Mesenchymal stem cell (in vitro differentiated cells and primary cell): ENCODE measurements at regions not wholly inside any gene's neighbourhood (a gene's known extent, or its start where the extent isn't known, plus 50 kb on each side); places are given as distances from the start of the nearest gene placed in this dataset.

Experiments used
- DNase-seq: peaks from one replicate; pipeline ENCODE4 v3.0.0-alpha.2; 2013
- H2AFZ ChIP-seq: one replicate; pipeline ENCODE4 v1.6.1; 2013; ENCODE audit warnings: low read depth, mild to moderate bottlenecking, control low read depth, inconsistent platforms, low read length, moderate library complexity
- H2AK5ac ChIP-seq: 2 replicates; pipeline ENCODE4 v1.6.1; 2013; ENCODE audit warnings: low read length, moderate library complexity, mild to moderate bottlenecking, inconsistent platforms; ENCODE audit not compliant: severe bottlenecking
- H2BK120ac ChIP-seq: one replicate; pipeline ENCODE4 v1.6.1; 2013; ENCODE audit warnings: low read depth, mild to moderate bottlenecking, inconsistent platforms, low read length, moderate library complexity
- H2BK12ac ChIP-seq, 2 experiments: one replicate each; pipeline ENCODE4 v1.6.1; 2013; ENCODE audit warnings: inconsistent platforms in 2 of 2, low read length in 2 of 2, mild to moderate bottlenecking in 2 of 2, moderate library complexity in 2 of 2, control low read depth in 1 of 2
- H2BK15ac ChIP-seq: one replicate; pipeline ENCODE4 v1.6.1; 2013; ENCODE audit warnings: mild to moderate bottlenecking, low read depth, inconsistent platforms; ENCODE audit not compliant: poor library complexity, severe bottlenecking
- H2BK5ac ChIP-seq: 2 replicates; pipeline ENCODE4 v1.6.1; 2013; ENCODE audit warnings: low read depth, mild to moderate bottlenecking, low read length, control low read depth, inconsistent platforms; ENCODE audit not compliant: poor library complexity, severe bottlenecking
- H3K14ac ChIP-seq, 2 experiments: one replicate each; pipeline ENCODE4 v1.6.1; 2013; ENCODE audit warnings: inconsistent platforms in 2 of 2, low read length in 2 of 2, control low read depth in 1 of 2, mild to moderate bottlenecking in 1 of 2, moderate library complexity in 1 of 2
- H3K18ac ChIP-seq, 2 experiments: one replicate each; pipeline ENCODE4 v1.6.1; 2013; ENCODE audit warnings: inconsistent platforms in 2 of 2, low read length in 2 of 2, control low read depth in 1 of 2, low read depth in 1 of 2, mild to moderate bottlenecking in 1 of 2
- H3K23ac ChIP-seq, 2 experiments: one replicate each; pipeline ENCODE4 v1.6.1; 2013; ENCODE audit warnings: inconsistent platforms in 2 of 2, low read length in 2 of 2, mild to moderate bottlenecking in 2 of 2, moderate library complexity in 2 of 2, control low read depth in 1 of 2
- H3K27ac ChIP-seq: 2 replicates; pipeline ENCODE4 v1.5.1; 2013; ENCODE audit warnings: mild to moderate bottlenecking, moderate library complexity, low read length, control low read depth, inconsistent platforms; ENCODE audit not compliant: poor library complexity, severe bottlenecking
- H3K27me3 ChIP-seq, 2 experiments: 2 replicates each; pipeline versions ENCODE4 v1.6.1 to v1.7.0; 2013; ENCODE audit warnings: low read length in 2 of 2, mild to moderate bottlenecking in 2 of 2, moderate library complexity in 2 of 2, control low read depth in 1 of 2, inconsistent platforms in 1 of 2; ENCODE audit not compliant: control insufficient read depth in 1 of 2, insufficient read depth in 1 of 2
- H3K36me3 ChIP-seq, 2 experiments: 2 replicates each; pipeline versions ENCODE4 v1.6.1 to v1.7.0; 2013; ENCODE audit warnings: low read length in 2 of 2, control low read depth in 1 of 2, inconsistent platforms in 1 of 2, low read depth in 1 of 2, mild to moderate bottlenecking in 1 of 2; ENCODE audit not compliant: insufficient read depth in 2 of 2, control insufficient read depth in 1 of 2
- H3K4ac ChIP-seq, 2 experiments: one replicate each; pipeline ENCODE4 v1.6.1; 2013; ENCODE audit warnings: inconsistent platforms in 2 of 2, low read length in 2 of 2, mild to moderate bottlenecking in 2 of 2, moderate library complexity in 2 of 2, control low read depth in 1 of 2, low read depth in 1 of 2
- H3K4me1 ChIP-seq: 2 replicates; pipeline ENCODE4 v1.6.1; 2013; ENCODE audit warnings: low read depth, low read length, control low read depth; ENCODE audit not compliant: control insufficient read depth, insufficient read depth
- H3K4me2 ChIP-seq: 2 replicates; pipeline ENCODE4 v1.6.1; 2013; ENCODE audit warnings: low read length, mild to moderate bottlenecking, inconsistent platforms; ENCODE audit not compliant: poor library complexity, severe bottlenecking
- H3K4me3 ChIP-seq, 2 experiments: 2 replicates each; pipeline versions ENCODE4 v1.5.1 to v1.7.0; 2013; ENCODE audit warnings: low read length in 2 of 2, mild to moderate bottlenecking in 2 of 2, control low read depth in 1 of 2, low read depth in 1 of 2; ENCODE audit not compliant: insufficient read depth in 1 of 2
- H3K79me1 ChIP-seq: replicated peaks from 2 replicates; pipeline ENCODE4 v1.6.1; 2013; ENCODE audit warnings: mild to moderate bottlenecking, control low read depth, low read length, inconsistent platforms; ENCODE audit not compliant: poor library complexity, severe bottlenecking
- H3K9ac ChIP-seq: 2 replicates; pipeline ENCODE4 v1.7.0; 2013; ENCODE audit warnings: mild to moderate bottlenecking, low read length, moderate library complexity
- H3K9me3 ChIP-seq: 2 replicates; pipeline ENCODE4 v1.7.0; 2013; ENCODE audit warnings: mild to moderate bottlenecking, low read length; ENCODE audit not compliant: control insufficient read depth
- H4K8ac ChIP-seq: one replicate; pipeline ENCODE4 v1.6.1; 2013; ENCODE audit warnings: inconsistent platforms, mild to moderate bottlenecking, low read length, moderate library complexity
- H4K91ac ChIP-seq: one replicate; pipeline ENCODE4 v1.6.1; 2013; ENCODE audit warnings: mild to moderate bottlenecking, low read length, inconsistent platforms
- WGBS: methylation state at CpG from one replicate; pipeline ENCODE4 v1.1.7; 2013; ENCODE audit warnings: mixed read lengths; 5-methylcytosine and 5-hydroxymethylcytosine counted together

DNA sequence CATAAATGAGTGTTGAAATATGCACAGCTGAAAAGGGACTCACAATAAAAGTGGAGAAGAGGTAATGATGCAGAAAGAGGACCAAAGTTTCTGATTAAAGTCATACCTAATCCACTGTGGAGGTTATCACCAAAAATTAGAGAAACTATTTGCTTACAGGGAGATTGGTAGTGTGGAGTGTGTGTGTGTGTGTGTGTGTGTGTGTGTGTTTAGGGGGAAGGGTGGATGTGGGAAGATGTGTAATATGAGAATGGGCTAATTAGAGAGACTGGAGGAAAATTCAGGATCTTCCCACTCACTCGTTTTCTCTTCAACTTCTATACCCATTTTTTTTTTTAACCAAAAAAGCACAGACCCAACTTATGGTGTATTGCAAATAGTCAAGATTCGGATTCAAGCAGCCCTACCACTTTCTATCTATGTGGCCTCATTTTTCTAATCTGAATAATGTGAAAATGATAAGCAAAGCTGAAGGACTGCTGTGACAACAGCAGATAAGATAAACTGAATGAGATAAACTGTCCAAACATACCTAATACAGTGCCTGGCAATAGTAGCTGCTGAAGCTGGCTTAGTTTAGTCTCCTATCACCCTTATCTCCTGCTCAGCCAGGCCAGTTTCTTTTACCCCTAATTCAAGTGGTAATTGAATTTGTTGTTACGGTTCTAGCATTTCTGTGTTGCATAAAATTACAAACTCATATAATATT lies 501.1 kb downstream of the KDM4C start:
- WGBS: no CpG with 5 or more reads among the region's 3 CpGs
- Histone ChIP-seq H2AK5ac (no peak overlapping the region), H2BK12ac (no peak overlapping the region), H3K79me1 (no peaks in the 10 kb centered on the region), H3K27me3 (peaks cover 0 to 33% of the 10 kb centered on the region in 2 experiments), H3K4ac (no peak overlapping the region), H4K91ac (no peak overlapping the region), H3K14ac (no peak overlapping the region), H2BK5ac (no peak overlapping the region), H3K27ac (no peak overlapping the region), H3K4me3 (no peak overlapping the region), H3K36me3 (no peaks in the 10 kb centered on the region), H3K9me3 (no peaks in the 10 kb centered on the region), H3K23ac (no peak overlapping the region), H3K9ac (no peak overlapping the region), H2BK15ac (no peak overlapping the region), H3K4me1 (no peaks in the 10 kb centered on the region), H2BK120ac (no peak overlapping the region), H3K4me2 (no peak overlapping the region), H4K8ac (no peak overlapping the region), H2AFZ (no peak overlapping the region), H3K18ac (no peak overlapping the region)
- no peak for DNase-seq

DNA sequence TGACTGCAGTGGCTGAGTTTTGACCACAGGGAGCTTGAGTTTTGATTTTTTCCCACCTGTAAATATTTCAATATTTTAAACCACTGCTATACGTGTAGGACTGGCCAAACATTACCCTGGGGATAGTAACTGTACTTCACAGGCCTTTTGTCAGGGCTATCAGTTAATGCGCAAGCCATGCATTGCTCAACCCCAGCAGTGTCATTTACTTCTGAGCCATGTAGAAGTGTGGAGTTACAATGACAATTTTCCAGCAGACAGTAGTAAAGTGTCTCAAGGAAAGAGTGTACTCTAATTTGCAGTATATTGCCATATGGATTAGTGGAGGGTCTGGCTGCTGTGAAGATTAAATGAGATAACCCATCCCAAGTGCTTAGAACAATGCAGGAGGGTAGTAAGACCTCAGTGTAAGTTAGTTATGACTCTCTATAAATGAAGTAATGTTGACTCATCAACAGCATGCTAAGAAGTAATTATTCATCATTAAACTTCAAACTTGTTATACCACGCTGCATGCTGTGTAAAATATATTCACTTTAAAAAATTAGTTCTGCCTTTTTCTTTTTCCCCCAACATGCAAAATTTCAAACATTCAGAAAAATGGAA lies 489.2 kb downstream of the KDM4C start:
- no peaks in the 10 kb centered on the region for H3K36me3 ChIP-seq
- no peaks in the 10 kb centered on the region for H3K4me1 ChIP-seq

DNA sequence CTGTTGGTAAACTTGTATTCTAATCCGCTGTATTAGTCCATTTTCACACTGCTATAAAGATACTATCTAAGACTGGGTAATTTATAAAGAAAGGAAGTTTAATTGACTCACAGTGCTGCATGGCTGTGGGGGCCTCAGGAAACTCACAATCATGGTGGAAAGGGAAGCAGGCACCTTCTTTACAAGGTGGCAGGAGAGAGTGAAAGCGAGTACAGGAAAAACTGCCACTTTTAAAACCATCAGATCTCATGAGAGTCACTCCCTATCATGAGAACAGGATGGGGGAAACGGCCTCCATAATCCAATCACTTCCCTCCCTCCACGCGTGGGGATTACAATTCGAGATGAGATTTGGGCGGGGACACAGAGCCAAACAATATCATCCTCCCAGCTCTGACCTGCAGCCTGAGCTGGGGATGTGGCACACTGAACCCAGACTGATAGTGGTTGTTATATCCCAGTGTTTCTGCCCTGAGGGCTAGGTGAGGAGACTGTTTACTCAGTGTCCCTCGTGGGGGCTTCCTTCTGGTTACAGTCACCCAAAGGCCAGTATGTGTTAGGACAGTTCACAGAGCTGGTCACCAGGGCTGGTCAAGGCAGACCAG lies 488.3 kb downstream of the KDM4C start:
- no peaks in the 10 kb centered on the region for H3K79me1 ChIP-seq
- H3K27me3 ChIP-seq: peaks cover 0 to 28% of the 10 kb centered on the region in 2 experiments
- H3K23ac ChIP-seq: no peak overlapping the region
- no peak overlapping the region for H3K4me2 ChIP-seq
- no peak overlapping the region for H3K4ac ChIP-seq
- no peaks in the 10 kb centered on the region for H3K36me3 ChIP-seq
- no peak overlapping the region for H2BK120ac ChIP-seq
- no peak overlapping the region for H2AK5ac ChIP-seq
- H3K18ac ChIP-seq: no peak overlapping the region
- no peaks in the 10 kb centered on the region for H3K9me3 ChIP-seq
- no peak overlapping the region for H2BK12ac ChIP-seq
- no peak overlapping the region for H2BK5ac ChIP-seq
- H4K8ac ChIP-seq: no peak overlapping the region
- no peak overlapping the region for H2BK15ac ChIP-seq
- H3K4me3 ChIP-seq: no peak overlapping the region
- H2AFZ ChIP-seq: no peak overlapping the region
- no peaks in the 10 kb centered on the region for H3K4me1 ChIP-seq
- WGBS: 94% methylated on average over 8 of the region's 8 CpGs
- H3K27ac ChIP-seq: no peak overlapping the region
- H3K14ac ChIP-seq: no peak overlapping the region
- DNase-seq: no peak
- no peak overlapping the region for H3K9ac ChIP-seq
- no peak overlapping the region for H4K91ac ChIP-seq

More for the DNA sequence above, 489.2 kb downstream of the KDM4C start:
- no peak overlapping the region for H2AK5ac ChIP-seq
- H3K27ac ChIP-seq: no peak overlapping the region
- no peak overlapping the region for H4K91ac ChIP-seq
- no peak overlapping the region for H2BK120ac ChIP-seq
- no peak for DNase-seq
- no peak overlapping the region for H4K8ac ChIP-seq
- H2BK15ac ChIP-seq: no peak overlapping the region
- WGBS: 82% methylated on average over 3 of the region's 3 CpGs
- H3K14ac ChIP-seq: no peak overlapping the region
- H3K4me2 ChIP-seq: no peak overlapping the region
- no peak overlapping the region for H2AFZ ChIP-seq
- H3K4me3 ChIP-seq: no peak overlapping the region
- H2BK12ac ChIP-seq: no peak overlapping the region
- H3K23ac ChIP-seq: no peak overlapping the region
- no peaks in the 10 kb centered on the region for H3K79me1 ChIP-seq
- H3K18ac ChIP-seq: no peak overlapping the region
- no peak overlapping the region for H3K4ac ChIP-seq
- peaks cover 0 to 28% of the 10 kb centered on the region in 2 experiments for H3K27me3 ChIP-seq
- no peak overlapping the region for H3K9ac ChIP-seq
- H3K9me3 ChIP-seq: no peaks in the 10 kb centered on the region
- H2BK5ac ChIP-seq: no peak overlapping the region

DNA sequence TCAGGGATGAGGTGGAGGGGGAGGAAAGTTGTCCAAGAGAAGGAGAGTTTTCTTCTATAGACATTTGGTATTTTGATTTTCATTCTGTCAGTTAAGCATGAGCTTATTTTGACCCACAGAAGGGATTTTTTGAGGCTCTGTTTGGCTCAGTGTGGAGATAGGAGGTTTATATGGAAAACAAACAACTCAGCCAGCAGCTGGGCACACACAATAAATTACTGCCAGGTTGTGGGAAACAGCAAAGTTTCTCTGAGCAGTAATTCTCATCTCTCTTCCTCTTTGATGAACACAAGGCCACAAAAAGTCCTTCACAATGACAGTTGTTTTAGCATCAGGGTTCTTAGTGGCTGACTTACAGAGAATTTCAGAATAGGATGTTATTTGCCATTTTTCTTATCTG lies 486.1 kb downstream of the KDM4C start:
- no peaks in the 10 kb centered on the region for H3K9me3 ChIP-seq
- no peak overlapping the region for H2BK120ac ChIP-seq
- no peak overlapping the region for H2AFZ ChIP-seq
- no peak overlapping the region for H3K4me3 ChIP-seq
- peaks cover 0 to 41% of the 10 kb centered on the region in 2 experiments for H3K27me3 ChIP-seq
- no peak overlapping the region for H3K14ac ChIP-seq
- H4K91ac ChIP-seq: no peak overlapping the region
- no peak overlapping the region for H3K4ac ChIP-seq
- no peak overlapping the region for H2BK5ac ChIP-seq
- no peak overlapping the region for H4K8ac ChIP-seq
- H3K4me2 ChIP-seq: no peak overlapping the region
- H3K4me1 ChIP-seq: no peaks in the 10 kb centered on the region
- no peak for DNase-seq
- H3K36me3 ChIP-seq: no peaks in the 10 kb centered on the region
- no peak overlapping the region for H3K23ac ChIP-seq
- no peak overlapping the region for H2AK5ac ChIP-seq
- H3K18ac ChIP-seq: no peak overlapping the region
- H3K27ac ChIP-seq: no peak overlapping the region
- no peak overlapping the region for H2BK12ac ChIP-seq
- no peak overlapping the region for H2BK15ac ChIP-seq
- no peak overlapping the region for H3K9ac ChIP-seq
- H3K79me1 ChIP-seq: no peaks in the 10 kb centered on the region
